ENCODE measurements at regions not wholly inside any gene's neighbourhood (a gene's known extent, or its start where the extent isn't known, plus 50 kb on each side); places are given as distances from the start of the nearest gene placed in this dataset.

GRCh38 chr18:66668706-66669105 lies 64.8 kb upstream of the CDH19 start:
- TF ChIP-seq CTCF (IDR thresholded peaks at IDR 0.05; ENCODE audit: insufficient read depth, low read length, poor library complexity, severe bottlenecking): no peak
- no peak for TF ChIP-seq EZH2phosphoT487 (conservative IDR thresholded peaks at IDR 0.05; ENCODE audit: low read length)

All from SU-DHL-6 (cell line).